WTC11 (cell line): ENCODE measurements at regions not wholly inside any gene's neighbourhood (a gene's known extent, or its start where the extent isn't known, plus 50 kb on each side); places are given as distances from the start of the nearest gene placed in this dataset.
A peak's percentile ranks its signal among the peaks of the same experiment; 100 is the strongest.

Experiments used
- ATAC-seq: fragments of 200-7000 bp; cut with Tn5 transposase; 2 replicates; pipeline ENCODE4 v1.10.0; 2021; ENCODE audit warnings: mild to moderate bottlenecking, moderate library complexity
- CTCF ChIA-PET: fragments of 300-600 bp; sonication (Branson Sonifier 250); formaldehyde crosslinking; loops from one replicate; lab custom pipeline; 2021; ENCODE audit warnings: antibody characterized with exemption; lab: Charles Lee
- POLR2A ChIA-PET: fragments of 350-600 bp; sonication (Branson Sonifier 250); formaldehyde crosslinking; loops from one replicate; lab custom pipeline; 2021; ENCODE audit warnings: antibody characterized with exemption; lab: Charles Lee
- DNase-seq: peaks from one replicate; pipeline ENCODE4 v3.0.0; 2021; ENCODE audit warnings: low spot score
- H3K27ac Mint-ChIP-seq: 2 replicates; pipeline ENCODE4 v1.8.0; 2021; ENCODE audit warnings: mixed read lengths
- H3K27me3 Mint-ChIP-seq: 2 replicates; pipeline ENCODE4 v1.8.0; 2021; ENCODE audit warnings: low read depth, mild to moderate bottlenecking, moderate library complexity, mixed read lengths
- H3K36me3 Mint-ChIP-seq: 2 replicates; pipeline ENCODE4 v1.8.0; 2021; ENCODE audit warnings: mixed read lengths
- H3K4me1 Mint-ChIP-seq: 2 replicates; pipeline ENCODE4 v1.8.0; 2022; ENCODE audit warnings: mixed read lengths
- H3K4me3 Mint-ChIP-seq: 2 replicates; pipeline ENCODE4 v1.8.0; 2021; ENCODE audit warnings: mild to moderate bottlenecking, moderate library complexity, mixed read lengths
- H3K9me3 Mint-ChIP-seq: 2 replicates; pipeline ENCODE4 v1.8.0; 2021; ENCODE audit warnings: mixed read lengths
- CREM ChIP-seq: sonication (generic); formaldehyde crosslinking; IDR thresholded peaks from 2 replicates; pipeline ENCODE4 v1.8.1; 2022; ENCODE audit warnings: mild to moderate bottlenecking, missing genetic modification reagents, moderate library complexity
- EMX1 ChIP-seq: fragments of 250-450 bp; sonication (Bioruptor Pico); IDR thresholded peaks from 2 replicates; pipeline ENCODE4 v1.8.0; 2021; ENCODE audit warnings: mild to moderate bottlenecking
- ESRRA ChIP-seq: sonication (generic); formaldehyde crosslinking; IDR thresholded peaks from 2 replicates; pipeline ENCODE4 v1.8.1; 2022; ENCODE audit warnings: mild to moderate bottlenecking, missing genetic modification reagents, borderline replicate concordance
- FOXK1 ChIP-seq: sonication (generic); formaldehyde crosslinking; IDR thresholded peaks from 2 replicates; pipeline ENCODE4 v1.8.0; 2022; ENCODE audit warnings: mild to moderate bottlenecking, moderate library complexity, missing genetic modification reagents
- HMGA2 ChIP-seq: fragments of 250-450 bp; sonication (Bioruptor Pico); IDR thresholded peaks from 2 replicates; pipeline ENCODE4 v1.4.0; 2021; ENCODE audit warnings: mild to moderate bottlenecking, moderate library complexity
- MYBL2 ChIP-seq: sonication (generic); formaldehyde crosslinking; IDR thresholded peaks from 2 replicates; pipeline ENCODE4 v1.8.1; 2023; ENCODE audit warnings: mild to moderate bottlenecking, moderate library complexity, missing genetic modification reagents
- SOX15 ChIP-seq: fragments of 250-450 bp; sonication (Bioruptor Pico); IDR thresholded peaks from 2 replicates; pipeline ENCODE4 v1.9.0; 2021; ENCODE audit warnings: mild to moderate bottlenecking
- ZNF138 ChIP-seq: sonication (generic); formaldehyde crosslinking; conservative IDR thresholded peaks from 2 replicates; pipeline ENCODE4 v1.8.1; 2022; ENCODE audit warnings: mild to moderate bottlenecking, moderate library complexity, missing genetic modification reagents
- ZNF232 ChIP-seq: sonication (generic); formaldehyde crosslinking; IDR thresholded peaks from 2 replicates; pipeline ENCODE4 v1.8.0; 2022; ENCODE audit warnings: mild to moderate bottlenecking, missing genetic modification reagents
- ZNF263 ChIP-seq: sonication (generic); formaldehyde crosslinking; IDR thresholded peaks from 2 replicates; pipeline ENCODE4 v1.8.1; 2022; ENCODE audit warnings: low read depth, mild to moderate bottlenecking, moderate library complexity, missing genetic modification reagents
- TF ChIP-seq, protein P1 (sequence below): fragments of 250-450 bp; sonication (Bioruptor Pico); conservative IDR thresholded peaks from 2 replicates; pipeline ENCODE4 v1.9.0; 2021; ENCODE audit warnings: mild to moderate bottlenecking
- TF ChIP-seq, protein P2 (sequence below): fragments of 250-450 bp; sonication (Bioruptor Pico); IDR thresholded peaks from 2 replicates; pipeline ENCODE4 v2.1.2; 2022; ENCODE audit warnings: mild to moderate bottlenecking, moderate library complexity
- TF ChIP-seq, protein P3 (sequence below): sonication (generic); formaldehyde crosslinking; IDR thresholded peaks from 2 replicates; pipeline ENCODE4 v1.8.1; 2023; ENCODE audit warnings: mild to moderate bottlenecking, missing genetic modification reagents, borderline replicate concordance
- TF ChIP-seq, protein P4 (sequence below): fragments of 250-450 bp; sonication (Bioruptor Pico); IDR thresholded peaks from 2 replicates; pipeline ENCODE4 v1.9.0; 2021; ENCODE audit warnings: mild to moderate bottlenecking
- TF ChIP-seq, protein P5 (sequence below): fragments of 250-450 bp; sonication (Bioruptor Pico); IDR thresholded peaks from 2 replicates; pipeline ENCODE4 v1.9.0; 2021; ENCODE audit warnings: mild to moderate bottlenecking, borderline replicate concordance
- TF ChIP-seq, protein P6 (sequence below): sonication (generic); formaldehyde crosslinking; IDR thresholded peaks from 2 replicates; pipeline ENCODE4 v1.8.0; 2023; ENCODE audit warnings: mild to moderate bottlenecking, missing genetic modification reagents
- TF ChIP-seq, protein P7 (sequence below): sonication (generic); formaldehyde crosslinking; IDR thresholded peaks from 2 replicates; pipeline ENCODE4 v1.8.1; 2023; ENCODE audit warnings: mild to moderate bottlenecking, missing genetic modification reagents

DNA sequence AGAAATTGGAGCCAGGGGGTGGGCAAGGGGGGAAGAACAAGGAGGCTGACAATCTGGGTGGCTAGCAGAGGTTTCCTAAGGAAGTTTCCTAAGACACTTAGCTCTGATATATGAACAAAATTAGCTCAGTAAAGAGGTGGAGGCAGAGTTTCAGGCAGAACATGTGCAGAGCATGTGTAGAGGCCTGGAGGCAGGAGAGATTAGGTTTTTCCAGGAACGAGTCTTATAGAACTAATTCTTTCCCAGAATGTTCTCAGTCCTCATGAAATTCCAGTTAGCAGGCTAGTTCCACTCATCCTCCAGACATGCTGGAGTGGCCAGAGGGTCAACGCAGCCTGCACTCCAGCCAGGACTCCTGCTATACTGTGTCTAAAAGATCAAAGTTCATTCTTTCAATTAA, 184.7 kb downstream of the LACC1 start (continued):
- TF ChIP-seq, protein P1, sequence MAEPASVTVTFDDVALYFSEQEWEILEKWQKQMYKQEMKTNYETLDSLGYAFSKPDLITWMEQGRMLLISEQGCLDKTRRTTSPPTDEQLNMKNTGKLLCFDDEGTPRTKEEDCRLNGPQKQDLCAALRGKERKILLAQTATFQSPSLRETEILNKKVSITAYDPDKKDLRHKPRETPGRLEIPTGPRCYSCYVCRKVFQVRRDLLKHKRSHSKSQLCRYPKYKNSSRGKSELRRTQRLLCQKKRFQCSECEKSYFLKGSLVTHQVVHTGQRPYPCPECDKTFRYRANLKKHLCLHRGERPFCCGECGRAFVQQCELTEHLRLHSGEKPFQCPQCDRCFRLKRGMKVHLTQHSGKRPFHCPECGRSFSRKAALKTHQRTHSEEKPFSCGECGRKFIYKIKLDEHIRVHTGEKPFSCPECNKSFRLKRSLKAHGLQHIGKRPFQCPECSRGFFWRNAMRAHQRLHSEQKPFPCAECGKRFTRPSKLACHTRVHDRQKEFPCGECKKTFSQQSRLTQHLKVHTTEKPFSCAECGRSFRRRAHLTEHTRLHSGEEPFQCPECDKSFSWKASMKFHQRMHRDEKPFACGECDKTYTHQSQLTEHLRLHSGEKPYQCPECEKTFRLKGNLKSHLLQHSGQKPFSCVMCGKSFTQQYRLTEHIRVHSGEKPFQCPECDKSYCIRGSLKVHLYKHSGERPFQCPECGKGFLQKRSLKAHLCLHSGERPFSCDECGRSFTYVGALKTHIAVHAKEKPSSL (CRISPR knock-in tag): no peak

DNA sequence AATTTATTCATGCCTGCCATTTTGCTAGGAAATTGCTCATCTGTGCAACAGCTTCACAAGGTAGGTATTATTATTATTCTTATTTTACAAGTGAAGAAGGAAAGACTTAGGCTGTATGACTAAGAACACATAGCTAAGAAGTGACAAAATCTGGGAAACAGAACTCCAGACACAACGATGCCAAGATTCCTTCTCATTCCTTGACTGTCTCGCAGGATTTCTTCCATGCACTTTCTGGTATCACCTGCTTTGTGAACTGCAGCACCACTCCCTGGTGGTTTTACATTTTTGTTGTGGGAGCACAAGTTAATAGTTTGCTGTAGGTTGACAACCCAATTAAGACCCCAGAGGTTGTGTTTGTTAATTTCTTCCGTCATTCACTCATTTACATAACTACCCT, 188.5 kb downstream of the LACC1 start:
- ChIA-PET CTCF (no interaction called here), POLR2A (no interaction called here)
- Mint-ChIP-seq H3K36me3 (peaks cover 23% of the 10 kb centered on the region), H3K4me1 (peaks cover 35% of the 10 kb centered on the region), H3K27me3 (peaks cover 4% of the 10 kb centered on the region), H3K27ac (peak overlapping the region; percentile 9; the same call in 1 of the 2 replicates), H3K4me3 (no peak overlapping the region), H3K9me3 (peaks cover 45% of the 10 kb centered on the region)
- no peak for DNase-seq
- no peak for ATAC-seq
- TF ChIP-seq, protein P2, sequence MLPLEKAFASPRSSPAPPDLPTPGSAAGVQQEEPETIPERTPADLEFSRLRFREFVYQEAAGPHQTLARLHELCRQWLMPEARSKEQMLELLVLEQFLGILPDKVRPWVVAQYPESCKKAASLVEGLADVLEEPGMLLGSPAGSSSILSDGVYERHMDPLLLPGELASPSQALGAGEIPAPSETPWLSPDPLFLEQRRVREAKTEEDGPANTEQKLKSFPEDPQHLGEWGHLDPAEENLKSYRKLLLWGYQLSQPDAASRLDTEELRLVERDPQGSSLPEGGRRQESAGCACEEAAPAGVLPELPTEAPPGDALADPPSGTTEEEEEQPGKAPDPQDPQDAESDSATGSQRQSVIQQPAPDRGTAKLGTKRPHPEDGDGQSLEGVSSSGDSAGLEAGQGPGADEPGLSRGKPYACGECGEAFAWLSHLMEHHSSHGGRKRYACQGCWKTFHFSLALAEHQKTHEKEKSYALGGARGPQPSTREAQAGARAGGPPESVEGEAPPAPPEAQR (CRISPR knock-in tag): no peak
- TF ChIP-seq HMGA2 (no peak), ZNF263 (no peak), ZNF232 (CRISPR knock-in tag) (no peak), MYBL2 (CRISPR knock-in tag) (no peak), SOX15 (no peak), CREM (CRISPR knock-in tag) (no peak), ZNF138 (no peak), EMX1 (CRISPR knock-in tag) (no peak), ESRRA (CRISPR knock-in tag) (no peak), FOXK1 (CRISPR knock-in tag) (no peak)
- TF ChIP-seq, protein P3, sequence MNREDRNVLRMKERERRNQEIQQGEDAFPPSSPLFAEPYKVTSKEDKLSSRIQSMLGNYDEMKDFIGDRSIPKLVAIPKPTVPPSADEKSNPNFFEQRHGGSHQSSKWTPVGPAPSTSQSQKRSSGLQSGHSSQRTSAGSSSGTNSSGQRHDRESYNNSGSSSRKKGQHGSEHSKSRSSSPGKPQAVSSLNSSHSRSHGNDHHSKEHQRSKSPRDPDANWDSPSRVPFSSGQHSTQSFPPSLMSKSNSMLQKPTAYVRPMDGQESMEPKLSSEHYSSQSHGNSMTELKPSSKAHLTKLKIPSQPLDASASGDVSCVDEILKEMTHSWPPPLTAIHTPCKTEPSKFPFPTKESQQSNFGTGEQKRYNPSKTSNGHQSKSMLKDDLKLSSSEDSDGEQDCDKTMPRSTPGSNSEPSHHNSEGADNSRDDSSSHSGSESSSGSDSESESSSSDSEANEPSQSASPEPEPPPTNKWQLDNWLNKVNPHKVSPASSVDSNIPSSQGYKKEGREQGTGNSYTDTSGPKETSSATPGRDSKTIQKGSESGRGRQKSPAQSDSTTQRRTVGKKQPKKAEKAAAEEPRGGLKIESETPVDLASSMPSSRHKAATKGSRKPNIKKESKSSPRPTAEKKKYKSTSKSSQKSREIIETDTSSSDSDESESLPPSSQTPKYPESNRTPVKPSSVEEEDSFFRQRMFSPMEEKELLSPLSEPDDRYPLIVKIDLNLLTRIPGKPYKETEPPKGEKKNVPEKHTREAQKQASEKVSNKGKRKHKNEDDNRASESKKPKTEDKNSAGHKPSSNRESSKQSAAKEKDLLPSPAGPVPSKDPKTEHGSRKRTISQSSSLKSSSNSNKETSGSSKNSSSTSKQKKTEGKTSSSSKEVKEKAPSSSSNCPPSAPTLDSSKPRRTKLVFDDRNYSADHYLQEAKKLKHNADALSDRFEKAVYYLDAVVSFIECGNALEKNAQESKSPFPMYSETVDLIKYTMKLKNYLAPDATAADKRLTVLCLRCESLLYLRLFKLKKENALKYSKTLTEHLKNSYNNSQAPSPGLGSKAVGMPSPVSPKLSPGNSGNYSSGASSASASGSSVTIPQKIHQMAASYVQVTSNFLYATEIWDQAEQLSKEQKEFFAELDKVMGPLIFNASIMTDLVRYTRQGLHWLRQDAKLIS: no peak
- TF ChIP-seq, protein P4, sequence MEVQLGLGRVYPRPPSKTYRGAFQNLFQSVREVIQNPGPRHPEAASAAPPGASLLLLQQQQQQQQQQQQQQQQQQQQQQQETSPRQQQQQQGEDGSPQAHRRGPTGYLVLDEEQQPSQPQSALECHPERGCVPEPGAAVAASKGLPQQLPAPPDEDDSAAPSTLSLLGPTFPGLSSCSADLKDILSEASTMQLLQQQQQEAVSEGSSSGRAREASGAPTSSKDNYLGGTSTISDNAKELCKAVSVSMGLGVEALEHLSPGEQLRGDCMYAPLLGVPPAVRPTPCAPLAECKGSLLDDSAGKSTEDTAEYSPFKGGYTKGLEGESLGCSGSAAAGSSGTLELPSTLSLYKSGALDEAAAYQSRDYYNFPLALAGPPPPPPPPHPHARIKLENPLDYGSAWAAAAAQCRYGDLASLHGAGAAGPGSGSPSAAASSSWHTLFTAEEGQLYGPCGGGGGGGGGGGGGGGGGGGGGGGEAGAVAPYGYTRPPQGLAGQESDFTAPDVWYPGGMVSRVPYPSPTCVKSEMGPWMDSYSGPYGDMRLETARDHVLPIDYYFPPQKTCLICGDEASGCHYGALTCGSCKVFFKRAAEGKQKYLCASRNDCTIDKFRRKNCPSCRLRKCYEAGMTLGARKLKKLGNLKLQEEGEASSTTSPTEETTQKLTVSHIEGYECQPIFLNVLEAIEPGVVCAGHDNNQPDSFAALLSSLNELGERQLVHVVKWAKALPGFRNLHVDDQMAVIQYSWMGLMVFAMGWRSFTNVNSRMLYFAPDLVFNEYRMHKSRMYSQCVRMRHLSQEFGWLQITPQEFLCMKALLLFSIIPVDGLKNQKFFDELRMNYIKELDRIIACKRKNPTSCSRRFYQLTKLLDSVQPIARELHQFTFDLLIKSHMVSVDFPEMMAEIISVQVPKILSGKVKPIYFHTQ: no peak
- TF ChIP-seq, protein P5, sequence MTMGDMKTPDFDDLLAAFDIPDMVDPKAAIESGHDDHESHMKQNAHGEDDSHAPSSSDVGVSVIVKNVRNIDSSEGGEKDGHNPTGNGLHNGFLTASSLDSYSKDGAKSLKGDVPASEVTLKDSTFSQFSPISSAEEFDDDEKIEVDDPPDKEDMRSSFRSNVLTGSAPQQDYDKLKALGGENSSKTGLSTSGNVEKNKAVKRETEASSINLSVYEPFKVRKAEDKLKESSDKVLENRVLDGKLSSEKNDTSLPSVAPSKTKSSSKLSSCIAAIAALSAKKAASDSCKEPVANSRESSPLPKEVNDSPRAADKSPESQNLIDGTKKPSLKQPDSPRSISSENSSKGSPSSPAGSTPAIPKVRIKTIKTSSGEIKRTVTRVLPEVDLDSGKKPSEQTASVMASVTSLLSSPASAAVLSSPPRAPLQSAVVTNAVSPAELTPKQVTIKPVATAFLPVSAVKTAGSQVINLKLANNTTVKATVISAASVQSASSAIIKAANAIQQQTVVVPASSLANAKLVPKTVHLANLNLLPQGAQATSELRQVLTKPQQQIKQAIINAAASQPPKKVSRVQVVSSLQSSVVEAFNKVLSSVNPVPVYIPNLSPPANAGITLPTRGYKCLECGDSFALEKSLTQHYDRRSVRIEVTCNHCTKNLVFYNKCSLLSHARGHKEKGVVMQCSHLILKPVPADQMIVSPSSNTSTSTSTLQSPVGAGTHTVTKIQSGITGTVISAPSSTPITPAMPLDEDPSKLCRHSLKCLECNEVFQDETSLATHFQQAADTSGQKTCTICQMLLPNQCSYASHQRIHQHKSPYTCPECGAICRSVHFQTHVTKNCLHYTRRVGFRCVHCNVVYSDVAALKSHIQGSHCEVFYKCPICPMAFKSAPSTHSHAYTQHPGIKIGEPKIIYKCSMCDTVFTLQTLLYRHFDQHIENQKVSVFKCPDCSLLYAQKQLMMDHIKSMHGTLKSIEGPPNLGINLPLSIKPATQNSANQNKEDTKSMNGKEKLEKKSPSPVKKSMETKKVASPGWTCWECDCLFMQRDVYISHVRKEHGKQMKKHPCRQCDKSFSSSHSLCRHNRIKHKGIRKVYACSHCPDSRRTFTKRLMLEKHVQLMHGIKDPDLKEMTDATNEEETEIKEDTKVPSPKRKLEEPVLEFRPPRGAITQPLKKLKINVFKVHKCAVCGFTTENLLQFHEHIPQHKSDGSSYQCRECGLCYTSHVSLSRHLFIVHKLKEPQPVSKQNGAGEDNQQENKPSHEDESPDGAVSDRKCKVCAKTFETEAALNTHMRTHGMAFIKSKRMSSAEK (CRISPR knock-in tag): no peak
- TF ChIP-seq, protein P6, sequence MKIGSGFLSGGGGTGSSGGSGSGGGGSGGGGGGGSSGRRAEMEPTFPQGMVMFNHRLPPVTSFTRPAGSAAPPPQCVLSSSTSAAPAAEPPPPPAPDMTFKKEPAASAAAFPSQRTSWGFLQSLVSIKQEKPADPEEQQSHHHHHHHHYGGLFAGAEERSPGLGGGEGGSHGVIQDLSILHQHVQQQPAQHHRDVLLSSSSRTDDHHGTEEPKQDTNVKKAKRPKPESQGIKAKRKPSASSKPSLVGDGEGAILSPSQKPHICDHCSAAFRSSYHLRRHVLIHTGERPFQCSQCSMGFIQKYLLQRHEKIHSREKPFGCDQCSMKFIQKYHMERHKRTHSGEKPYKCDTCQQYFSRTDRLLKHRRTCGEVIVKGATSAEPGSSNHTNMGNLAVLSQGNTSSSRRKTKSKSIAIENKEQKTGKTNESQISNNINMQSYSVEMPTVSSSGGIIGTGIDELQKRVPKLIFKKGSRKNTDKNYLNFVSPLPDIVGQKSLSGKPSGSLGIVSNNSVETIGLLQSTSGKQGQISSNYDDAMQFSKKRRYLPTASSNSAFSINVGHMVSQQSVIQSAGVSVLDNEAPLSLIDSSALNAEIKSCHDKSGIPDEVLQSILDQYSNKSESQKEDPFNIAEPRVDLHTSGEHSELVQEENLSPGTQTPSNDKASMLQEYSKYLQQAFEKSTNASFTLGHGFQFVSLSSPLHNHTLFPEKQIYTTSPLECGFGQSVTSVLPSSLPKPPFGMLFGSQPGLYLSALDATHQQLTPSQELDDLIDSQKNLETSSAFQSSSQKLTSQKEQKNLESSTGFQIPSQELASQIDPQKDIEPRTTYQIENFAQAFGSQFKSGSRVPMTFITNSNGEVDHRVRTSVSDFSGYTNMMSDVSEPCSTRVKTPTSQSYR (CRISPR knock-in tag): no peak
- TF ChIP-seq, protein P7, sequence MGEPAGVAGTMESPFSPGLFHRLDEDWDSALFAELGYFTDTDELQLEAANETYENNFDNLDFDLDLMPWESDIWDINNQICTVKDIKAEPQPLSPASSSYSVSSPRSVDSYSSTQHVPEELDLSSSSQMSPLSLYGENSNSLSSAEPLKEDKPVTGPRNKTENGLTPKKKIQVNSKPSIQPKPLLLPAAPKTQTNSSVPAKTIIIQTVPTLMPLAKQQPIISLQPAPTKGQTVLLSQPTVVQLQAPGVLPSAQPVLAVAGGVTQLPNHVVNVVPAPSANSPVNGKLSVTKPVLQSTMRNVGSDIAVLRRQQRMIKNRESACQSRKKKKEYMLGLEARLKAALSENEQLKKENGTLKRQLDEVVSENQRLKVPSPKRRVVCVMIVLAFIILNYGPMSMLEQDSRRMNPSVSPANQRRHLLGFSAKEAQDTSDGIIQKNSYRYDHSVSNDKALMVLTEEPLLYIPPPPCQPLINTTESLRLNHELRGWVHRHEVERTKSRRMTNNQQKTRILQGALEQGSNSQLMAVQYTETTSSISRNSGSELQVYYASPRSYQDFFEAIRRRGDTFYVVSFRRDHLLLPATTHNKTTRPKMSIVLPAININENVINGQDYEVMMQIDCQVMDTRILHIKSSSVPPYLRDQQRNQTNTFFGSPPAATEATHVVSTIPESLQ (CRISPR knock-in tag): no peak
